D721Med (cell line): ENCODE measurements at regions not wholly inside any gene's neighbourhood (a gene's known extent, or its start where the extent isn't known, plus 50 kb on each side); places are given as distances from the start of the nearest gene placed in this dataset.

Source experiments
- DNase-seq: peaks from one replicate; pipeline ENCODE4 v3.0.0; 2011; ENCODE audit warnings: low spot score; ENCODE audit not compliant: insufficient read length
- FAIRE-seq: peaks from 2 replicates; lab custom pipeline; 2011; peaks lifted over from hg19 to GRCh38; lab: Jason Lieb, UNC
- TF ChIP-seq, protein P1 (sequence below): IDR thresholded peaks from 2 replicates; pipeline ENCODE4 v1.5.1; 2012; ENCODE audit warnings: mild to moderate bottlenecking, control low read depth; ENCODE audit not compliant: insufficient read depth; ENCODE audit errors: missing control alignments

GRCh38 chr3:3902161-3902560 lies 102.9 kb downstream of the LRRN1 start:
- DNase-seq (no peak), FAIRE-seq (no peak)
- TF ChIP-seq, protein P1, sequence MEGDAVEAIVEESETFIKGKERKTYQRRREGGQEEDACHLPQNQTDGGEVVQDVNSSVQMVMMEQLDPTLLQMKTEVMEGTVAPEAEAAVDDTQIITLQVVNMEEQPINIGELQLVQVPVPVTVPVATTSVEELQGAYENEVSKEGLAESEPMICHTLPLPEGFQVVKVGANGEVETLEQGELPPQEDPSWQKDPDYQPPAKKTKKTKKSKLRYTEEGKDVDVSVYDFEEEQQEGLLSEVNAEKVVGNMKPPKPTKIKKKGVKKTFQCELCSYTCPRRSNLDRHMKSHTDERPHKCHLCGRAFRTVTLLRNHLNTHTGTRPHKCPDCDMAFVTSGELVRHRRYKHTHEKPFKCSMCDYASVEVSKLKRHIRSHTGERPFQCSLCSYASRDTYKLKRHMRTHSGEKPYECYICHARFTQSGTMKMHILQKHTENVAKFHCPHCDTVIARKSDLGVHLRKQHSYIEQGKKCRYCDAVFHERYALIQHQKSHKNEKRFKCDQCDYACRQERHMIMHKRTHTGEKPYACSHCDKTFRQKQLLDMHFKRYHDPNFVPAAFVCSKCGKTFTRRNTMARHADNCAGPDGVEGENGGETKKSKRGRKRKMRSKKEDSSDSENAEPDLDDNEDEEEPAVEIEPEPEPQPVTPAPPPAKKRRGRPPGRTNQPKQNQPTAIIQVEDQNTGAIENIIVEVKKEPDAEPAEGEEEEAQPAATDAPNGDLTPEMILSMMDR: no peak

- FAIRE-seq: no peak
- DNase-seq: no peak
- TF ChIP-seq, protein P1: no peak
Observed at GRCh38 chr3:3906171-3906570, 106.9 kb downstream of the LRRN1 start.

DNA sequence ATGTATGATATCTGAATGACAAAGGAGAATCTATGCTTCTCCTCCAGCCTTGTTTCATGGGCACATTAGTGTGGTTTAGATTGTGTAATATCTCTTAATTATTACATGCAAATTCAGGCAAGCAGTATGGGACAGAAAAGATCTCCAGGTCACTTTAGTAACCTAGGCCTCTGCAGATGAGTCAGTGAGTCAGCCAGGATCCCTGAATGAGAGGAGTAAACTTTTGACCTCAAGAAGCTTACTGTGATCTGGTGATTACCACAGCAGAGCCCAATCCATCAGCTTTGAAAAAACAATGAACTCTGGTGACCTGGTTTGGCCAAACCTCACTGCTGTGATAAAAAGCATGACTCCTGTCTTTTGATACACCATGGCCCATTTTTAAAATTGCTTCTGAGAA lies 107.8 kb downstream of the LRRN1 start:
- TF ChIP-seq, protein P1: no peak
- FAIRE-seq (no peak), DNase-seq (no peak)

- TF ChIP-seq, protein P1: no peak
- DNase-seq: no peak
- no peak for FAIRE-seq
Observed at GRCh38 chr3:3918763-3919162, 119.5 kb downstream of the LRRN1 start.

DNA sequence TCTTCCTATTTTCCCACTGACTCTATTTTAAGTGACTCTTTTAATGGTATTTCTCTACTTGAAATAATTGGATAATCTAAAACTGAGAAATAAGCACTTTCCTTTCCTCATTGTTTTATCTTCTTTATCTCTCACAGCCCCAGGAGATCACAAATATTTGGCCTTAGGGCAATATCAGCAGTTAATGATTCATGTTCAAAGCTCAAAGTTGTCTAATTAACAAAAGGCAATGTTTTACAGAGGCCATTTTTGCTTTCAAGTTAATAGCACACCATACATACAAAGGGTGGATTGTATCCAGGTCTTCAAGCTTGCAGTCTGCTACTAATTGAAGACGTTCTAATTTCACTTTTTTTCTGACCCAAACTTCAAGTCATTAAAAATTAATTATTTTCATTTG lies 120.1 kb downstream of the LRRN1 start:
- TF ChIP-seq, protein P1: no peak
- DNase-seq: no peak
- no peak for FAIRE-seq

DNA sequence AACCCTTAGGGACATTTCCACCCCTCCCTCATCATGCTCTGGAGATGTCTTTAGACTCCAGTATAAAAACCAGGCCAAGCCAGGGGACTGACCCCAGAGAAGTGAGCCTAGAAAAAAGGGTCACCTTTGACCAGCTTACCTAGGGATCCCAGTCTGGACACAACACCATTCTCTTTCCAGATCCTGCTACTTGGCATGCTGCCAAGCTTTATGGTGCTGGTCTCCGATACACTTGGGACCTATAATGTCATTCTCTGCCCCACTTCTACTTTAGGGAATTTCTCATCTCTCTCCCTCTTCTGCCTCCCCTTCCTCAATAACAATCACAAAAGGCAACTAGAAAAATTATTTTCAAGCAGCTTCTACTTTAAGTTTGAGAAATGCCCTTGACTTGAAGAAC lies 124.4 kb downstream of the LRRN1 start:
- FAIRE-seq: no peak
- TF ChIP-seq, protein P1: no peak
- no peak for DNase-seq

DNA sequence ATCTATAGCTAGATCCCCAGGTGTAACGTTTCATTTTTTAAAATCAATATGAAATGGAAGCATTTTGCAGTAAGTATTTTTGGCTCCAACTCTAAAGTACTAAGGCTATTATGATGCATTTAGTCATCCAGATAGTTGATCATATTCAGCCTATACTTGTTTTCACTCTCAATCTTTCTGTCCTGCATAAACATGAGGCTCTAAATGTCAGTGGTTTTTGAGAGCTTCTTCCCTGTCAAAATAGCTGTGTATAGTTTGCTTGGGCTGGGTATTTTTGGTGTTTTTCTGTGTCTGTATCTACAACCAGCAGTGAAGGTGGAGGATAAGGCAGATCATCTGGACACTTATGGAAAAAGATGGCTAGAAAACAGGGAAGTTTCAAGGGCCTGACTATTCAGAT lies 128.0 kb downstream of the LRRN1 start:
- TF ChIP-seq, protein P1: no peak
- FAIRE-seq (no peak), DNase-seq (no peak)
